Nephron progenitor cell (in vitro differentiated cells): ENCODE measurements at regions not wholly inside any gene's neighbourhood (a gene's known extent, or its start where the extent isn't known, plus 50 kb on each side); places are given as distances from the start of the nearest gene placed in this dataset.
A peak's percentile ranks its signal among the peaks of the same experiment; 100 is the strongest.

Experiments
- DNase-seq: peaks from one replicate; pipeline ENCODE4 v3.0.0; 2021
- H3K27ac Mint-ChIP-seq: 2 replicates; pipeline ENCODE4 v1.8.0; 2021; ENCODE audit warnings: mild to moderate bottlenecking, moderate library complexity, mixed read lengths
- H3K27me3 Mint-ChIP-seq: 2 replicates; pipeline ENCODE4 v1.8.0; 2021; ENCODE audit warnings: mild to moderate bottlenecking, low read depth, mixed read lengths; ENCODE audit not compliant: poor library complexity
- H3K36me3 Mint-ChIP-seq: 2 replicates; pipeline ENCODE4 v1.8.0; 2021; ENCODE audit warnings: low read depth, mixed read lengths
- H3K4me1 Mint-ChIP-seq: 2 replicates; pipeline ENCODE4 v1.8.0; 2021; ENCODE audit warnings: mixed read lengths
- H3K4me3 Mint-ChIP-seq: 2 replicates; pipeline ENCODE4 v1.8.0; 2021; ENCODE audit warnings: mild to moderate bottlenecking, moderate library complexity, mixed read lengths
- H3K9me3 Mint-ChIP-seq: 2 replicates; pipeline ENCODE4 v1.8.0; 2021; ENCODE audit warnings: mild to moderate bottlenecking, moderate library complexity, mixed read lengths
- CTCF ChIP-seq: fragments of 200-600 bp; sonication (generic); IDR thresholded peaks from 2 replicates; pipeline ENCODE4 v1.5.0; 2021; ENCODE audit warnings: antibody characterized with exemption

- Mint-ChIP-seq H3K4me3 (no peak overlapping the region), H3K4me1 (peaks cover 6% of the 10 kb centered on the region)
- TF ChIP-seq CTCF, result no peak
Observed at GRCh38 chr1:199449221-199449620, 578.3 kb upstream of the NR5A2 start.

DNA sequence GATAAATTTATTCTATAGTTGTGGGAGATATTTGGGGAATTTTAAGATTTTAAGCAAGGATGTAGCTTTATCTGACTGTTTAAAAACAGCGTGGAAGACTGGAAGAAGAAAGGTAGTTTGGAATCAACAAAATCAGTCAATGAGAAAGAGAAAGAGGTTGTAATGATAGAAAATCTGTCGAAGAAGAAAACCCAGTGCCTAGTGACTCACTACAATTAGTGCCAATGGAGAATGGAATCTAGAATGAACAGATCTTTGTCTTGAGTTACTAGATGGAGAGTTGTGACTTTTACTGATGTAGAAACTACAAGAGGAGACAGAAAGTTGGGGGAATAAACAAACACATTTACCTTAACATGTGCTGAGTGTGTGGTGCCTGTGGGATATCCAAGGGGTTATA lies 577.8 kb upstream of the NR5A2 start:
- Mint-ChIP-seq H3K27ac (no peak overlapping the region), H3K27me3 (no peaks in the 10 kb centered on the region), H3K36me3 (no peaks in the 10 kb centered on the region), H3K4me3 (no peak overlapping the region), H3K4me1 (peaks cover 6% of the 10 kb centered on the region), H3K9me3 (peaks cover 12% of the 10 kb centered on the region)
- no peak for DNase-seq
- TF ChIP-seq CTCF, result no peak

More at GRCh38 chr1:199449221-199449620, 578.3 kb upstream of the NR5A2 start:
- no peak for DNase-seq
- Mint-ChIP-seq H3K9me3 (peaks cover 16% of the 10 kb centered on the region), H3K36me3 (no peaks in the 10 kb centered on the region), H3K27ac (no peak overlapping the region), H3K27me3 (no peaks in the 10 kb centered on the region)

GRCh38 chr1:199452627-199453026 lies 574.9 kb upstream of the NR5A2 start:
- peaks cover 6% of the 10 kb centered on the region for H3K4me1 Mint-ChIP-seq
- H3K27ac Mint-ChIP-seq, result no peak overlapping the region
- no peak for TF ChIP-seq CTCF
- H3K4me3 Mint-ChIP-seq, result no peak overlapping the region
- H3K9me3 Mint-ChIP-seq, result no peaks in the 10 kb centered on the region
- no peak for DNase-seq
- no peaks in the 10 kb centered on the region for H3K36me3 Mint-ChIP-seq
- H3K27me3 Mint-ChIP-seq, result no peaks in the 10 kb centered on the region

GRCh38 chr1:199453723-199454122 lies 573.8 kb upstream of the NR5A2 start:
- no peaks in the 10 kb centered on the region for H3K36me3 Mint-ChIP-seq
- peaks cover 5% of the 10 kb centered on the region for H3K4me1 Mint-ChIP-seq
- TF ChIP-seq CTCF, result no peak
- H3K27ac Mint-ChIP-seq, result no peak overlapping the region
- no peak for DNase-seq
- no peak overlapping the region for H3K4me3 Mint-ChIP-seq
- no peaks in the 10 kb centered on the region for H3K9me3 Mint-ChIP-seq
- no peaks in the 10 kb centered on the region for H3K27me3 Mint-ChIP-seq

DNA sequence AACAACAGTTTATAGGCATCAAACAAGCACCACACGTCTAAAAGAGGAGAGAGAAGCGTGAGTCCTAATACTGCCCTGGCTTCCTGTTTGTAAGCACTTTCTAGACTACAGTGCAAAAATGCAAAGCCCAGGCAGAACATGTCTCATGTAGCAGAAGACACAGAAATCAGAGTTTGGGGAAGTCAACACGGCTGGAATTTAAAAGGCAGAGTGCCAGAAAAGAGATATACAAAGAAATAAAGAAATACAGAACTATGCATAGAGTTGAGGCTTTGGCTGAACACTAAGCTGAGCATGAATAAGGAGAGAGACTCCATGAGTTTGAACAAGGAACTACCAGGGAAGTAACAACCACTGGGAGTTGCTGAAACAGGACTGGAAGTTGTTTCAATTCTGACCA lies 566.6 kb upstream of the NR5A2 start:
- peaks cover 12% of the 10 kb centered on the region for H3K9me3 Mint-ChIP-seq
- no peak for TF ChIP-seq CTCF

DNA sequence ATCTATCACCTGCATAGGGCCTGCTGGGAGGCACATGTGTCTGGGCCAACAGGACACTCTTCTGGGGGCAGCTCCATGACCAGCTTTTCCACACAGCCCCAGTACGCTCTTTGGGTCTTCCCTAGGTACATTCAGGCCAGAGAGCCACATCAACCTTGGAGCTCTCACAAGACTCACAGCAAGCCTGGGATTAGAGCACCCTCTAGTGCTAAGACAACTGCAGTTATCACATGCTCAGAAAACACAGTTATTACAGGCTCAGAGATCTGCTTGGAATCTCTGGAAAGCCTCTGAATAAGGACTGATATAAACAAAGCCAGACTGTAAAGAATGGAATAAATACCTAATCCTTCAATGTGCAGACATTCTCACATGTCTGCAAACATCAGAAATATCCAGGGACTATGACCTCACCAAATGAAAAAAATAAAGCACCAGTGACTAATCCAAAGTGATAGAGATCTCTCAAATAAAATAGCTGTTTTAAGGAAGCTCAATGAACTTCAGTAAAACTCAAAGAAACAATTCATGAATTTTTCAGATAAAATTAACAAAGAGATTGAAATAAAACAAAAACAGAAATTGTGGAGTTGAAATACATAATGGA lies 563.9 kb upstream of the NR5A2 start:
- H3K4me3 Mint-ChIP-seq, result no peak overlapping the region
- peak; percentile 26 for TF ChIP-seq CTCF
- H3K4me1 Mint-ChIP-seq, result peaks cover 5% of the 10 kb centered on the region
- H3K27ac Mint-ChIP-seq, result no peak overlapping the region
- H3K36me3 Mint-ChIP-seq, result no peaks in the 10 kb centered on the region
- H3K9me3 Mint-ChIP-seq, result peaks cover 12% of the 10 kb centered on the region
- H3K27me3 Mint-ChIP-seq, result no peaks in the 10 kb centered on the region
- peak; percentile 5 for DNase-seq

More for the DNA sequence above, 566.6 kb upstream of the NR5A2 start:
- no peaks in the 10 kb centered on the region for H3K36me3 Mint-ChIP-seq
- H3K27ac Mint-ChIP-seq, result no peak overlapping the region
- DNase-seq, result no peak
- H3K27me3 Mint-ChIP-seq, result no peaks in the 10 kb centered on the region
- H3K4me3 Mint-ChIP-seq, result no peak overlapping the region
- peaks cover 5% of the 10 kb centered on the region for H3K4me1 Mint-ChIP-seq
